HEK293 (cell line): ENCODE measurements at regions not wholly inside any gene's neighbourhood (a gene's known extent, or its start where the extent isn't known, plus 50 kb on each side); places are given as distances from the start of the nearest gene placed in this dataset.

Experiments used
- CTCF ChIA-PET: fragments of 350-600 bp; formaldehyde crosslinking; extraction: SDS; loops from one replicate; lab custom pipeline; 2021; ENCODE audit warnings: antibody characterized with exemption; lab: Yijun Ruan, JAX
- POLR2A ChIA-PET: fragments of 300-600 bp; formaldehyde crosslinking; extraction: SDS; loops from one replicate; lab custom pipeline; 2020; ENCODE audit warnings: antibody characterized with exemption, inconsistent platforms; lab: Yijun Ruan, JAX
- H3K27ac ChIP-seq: fragments of 200-500 bp; sonication (Bioruptor generic); 2 replicates; pipeline ENCODE4 v1.5.1; 2014; ENCODE audit warnings: low read depth, low read length, control low read depth, inconsistent platforms; ENCODE audit errors: extremely low read depth
- H3K36me3 ChIP-seq, 2 experiments: fragments of 200-500 bp in 1 of 2; sonication (Bioruptor generic) in 1 of 2; 1 replicate in 1 of 2; 2 replicates in 1 of 2; pipeline ENCODE4 v1.5.1; 2014 to 2017; ENCODE audit warnings: inconsistent platforms in 2 of 2, low read length in 2 of 2; ENCODE audit not compliant: control insufficient read depth in 2 of 2, insufficient read depth in 1 of 2
- H3K4me1 ChIP-seq: fragments of 200-500 bp; sonication (Bioruptor generic); 2 replicates; pipeline ENCODE4 v1.5.1; 2014; ENCODE audit warnings: mild to moderate bottlenecking, low read length, inconsistent platforms; ENCODE audit not compliant: control insufficient read depth, insufficient read depth
- H3K4me3 ChIP-seq: 2 replicates; pipeline ENCODE4 v1.5.1; 2011; ENCODE audit warnings: low read depth, mild to moderate bottlenecking, control low read depth, low read length, moderate library complexity
- H3K9me3 ChIP-seq: fragments of 200-500 bp; sonication (Bioruptor generic); 2 replicates; pipeline ENCODE4 v1.5.1; 2014; ENCODE audit warnings: low read depth, low read length, inconsistent platforms; ENCODE audit not compliant: control insufficient read depth, insufficient read depth
- KLF1 ChIP-seq: fragments of 450-650 bp; formaldehyde crosslinking; IDR thresholded peaks from 2 replicates; pipeline ENCODE4 v1.5.1; 2016; ENCODE audit warnings: missing biosample characterization, missing genetic modification characterization
- KLF7 ChIP-seq: fragments of 450-650 bp; formaldehyde crosslinking; IDR thresholded peaks from 2 replicates; pipeline ENCODE4 v1.5.1; 2016; ENCODE audit warnings: missing biosample characterization, missing genetic modification characterization, borderline replicate concordance
- OVOL3 ChIP-seq: fragments of 450-650 bp; formaldehyde crosslinking; IDR thresholded peaks from 2 replicates; pipeline ENCODE4 v1.5.1; 2016; ENCODE audit warnings: missing biosample characterization, missing genetic modification characterization
- PRDM1 ChIP-seq: fragments of 450-650 bp; formaldehyde crosslinking; IDR thresholded peaks from 2 replicates; pipeline ENCODE4; 2016; ENCODE audit warnings: missing biosample characterization, missing genetic modification characterization
- RBAK ChIP-seq: fragments of 450-650 bp; formaldehyde crosslinking; IDR thresholded peaks from 2 replicates; pipeline ENCODE4 v1.5.1; 2016; ENCODE audit warnings: missing biosample characterization, missing genetic modification characterization
- SP3 ChIP-seq: fragments of 450-650 bp; formaldehyde crosslinking; IDR thresholded peaks from 2 replicates; pipeline ENCODE4 v1.5.1; 2016; ENCODE audit warnings: missing biosample characterization, missing genetic modification characterization
- SP7 ChIP-seq: fragments of 450-650 bp; formaldehyde crosslinking; IDR thresholded peaks from 2 replicates; pipeline ENCODE4 v1.5.1; 2016; ENCODE audit warnings: missing biosample characterization, missing genetic modification characterization
- ZBTB26 ChIP-seq: fragments of 450-650 bp; formaldehyde crosslinking; optimal IDR thresholded peaks from 2 replicates; pipeline ENCODE3; 2016; ENCODE audit warnings: missing biosample characterization, mild to moderate bottlenecking, missing genetic modification characterization
- ZBTB6 ChIP-seq: fragments of 450-650 bp; formaldehyde crosslinking; IDR thresholded peaks from 2 replicates; pipeline ENCODE4 v1.5.1; 2017; ENCODE audit warnings: missing biosample characterization, missing genetic modification characterization
- ZEB2 ChIP-seq: fragments of 450-650 bp; formaldehyde crosslinking; IDR thresholded peaks from 2 replicates; pipeline ENCODE4 v1.5.1; 2016; ENCODE audit warnings: missing biosample characterization, missing genetic modification characterization
- ZFP69B ChIP-seq: fragments of 450-650 bp; formaldehyde crosslinking; IDR thresholded peaks from 2 replicates; pipeline ENCODE4 v1.5.1; 2016; ENCODE audit warnings: missing biosample characterization, missing genetic modification characterization
- ZNF10 ChIP-seq: fragments of 450-650 bp; formaldehyde crosslinking; IDR thresholded peaks from 2 replicates; pipeline ENCODE4 v1.5.1; 2017; ENCODE audit warnings: missing biosample characterization, missing genetic modification characterization
- ZNF169 ChIP-seq: fragments of 450-650 bp; formaldehyde crosslinking; IDR thresholded peaks from 2 replicates; pipeline ENCODE4 v1.5.1; 2016; ENCODE audit warnings: missing biosample characterization, missing genetic modification characterization
- ZNF184 ChIP-seq: fragments of 450-650 bp; IDR thresholded peaks from 2 replicates; pipeline ENCODE4 v1.5.1; 2018; ENCODE audit warnings: missing biosample characterization, mild to moderate bottlenecking, missing genetic modification characterization
- ZNF202 ChIP-seq: fragments of 450-650 bp; formaldehyde crosslinking; IDR thresholded peaks from 2 replicates; pipeline ENCODE4 v1.5.1; 2016; ENCODE audit warnings: missing biosample characterization, missing genetic modification characterization, borderline replicate concordance
- ZNF221 ChIP-seq: fragments of 450-650 bp; formaldehyde crosslinking; IDR thresholded peaks from 2 replicates; pipeline ENCODE4 v1.5.1; 2017; ENCODE audit warnings: missing biosample characterization, missing genetic modification characterization, borderline replicate concordance
- ZNF223 ChIP-seq: fragments of 450-650 bp; formaldehyde crosslinking; IDR thresholded peaks from 2 replicates; pipeline ENCODE4 v1.5.1; 2016; ENCODE audit warnings: missing biosample characterization, missing genetic modification characterization
- ZNF341 ChIP-seq: fragments of 450-650 bp; formaldehyde crosslinking; IDR thresholded peaks from 2 replicates; pipeline ENCODE4; 2016; ENCODE audit warnings: low read depth, missing biosample characterization, missing genetic modification characterization
- ZNF362 ChIP-seq: fragments of 450-650 bp; formaldehyde crosslinking; IDR thresholded peaks from 2 replicates; pipeline ENCODE4 v1.5.1; 2016; ENCODE audit warnings: missing biosample characterization, missing genetic modification characterization
- ZNF37A ChIP-seq: fragments of 450-650 bp; IDR thresholded peaks from 2 replicates; pipeline ENCODE4 v1.5.1; 2018; ENCODE audit warnings: missing biosample characterization, missing genetic modification characterization
- ZNF629 ChIP-seq: fragments of 450-650 bp; formaldehyde crosslinking; IDR thresholded peaks from 2 replicates; pipeline ENCODE4 v1.5.1; 2017; ENCODE audit warnings: missing biosample characterization, missing genetic modification characterization
- ZNF664 ChIP-seq: fragments of 450-650 bp; formaldehyde crosslinking; IDR thresholded peaks from 2 replicates; pipeline ENCODE4 v1.5.1; 2016; ENCODE audit warnings: missing biosample characterization, missing genetic modification characterization
- ZNF777 ChIP-seq: fragments of 450-650 bp; formaldehyde crosslinking; IDR thresholded peaks from 2 replicates; pipeline ENCODE4 v1.5.1; 2017; ENCODE audit warnings: missing biosample characterization, missing genetic modification characterization, borderline replicate concordance
- ZNF785 ChIP-seq: fragments of 450-650 bp; formaldehyde crosslinking; IDR thresholded peaks from 2 replicates; pipeline ENCODE4 v1.5.1; 2016; ENCODE audit warnings: missing biosample characterization, missing genetic modification characterization
- ZNF843 ChIP-seq: fragments of 450-650 bp; formaldehyde crosslinking; IDR thresholded peaks from 2 replicates; pipeline ENCODE4 v1.5.1; 2016; ENCODE audit warnings: missing biosample characterization, missing genetic modification characterization
- ZXDB ChIP-seq: fragments of 450-650 bp; formaldehyde crosslinking; IDR thresholded peaks from 2 replicates; pipeline ENCODE4 v1.5.1; 2016; ENCODE audit warnings: missing biosample characterization, missing genetic modification characterization
- TF ChIP-seq, protein P1 (sequence below): fragments of 450-650 bp; formaldehyde crosslinking; IDR thresholded peaks from 2 replicates; pipeline ENCODE4 v1.5.1; 2016; ENCODE audit warnings: missing biosample characterization, missing genetic modification characterization

DNA sequence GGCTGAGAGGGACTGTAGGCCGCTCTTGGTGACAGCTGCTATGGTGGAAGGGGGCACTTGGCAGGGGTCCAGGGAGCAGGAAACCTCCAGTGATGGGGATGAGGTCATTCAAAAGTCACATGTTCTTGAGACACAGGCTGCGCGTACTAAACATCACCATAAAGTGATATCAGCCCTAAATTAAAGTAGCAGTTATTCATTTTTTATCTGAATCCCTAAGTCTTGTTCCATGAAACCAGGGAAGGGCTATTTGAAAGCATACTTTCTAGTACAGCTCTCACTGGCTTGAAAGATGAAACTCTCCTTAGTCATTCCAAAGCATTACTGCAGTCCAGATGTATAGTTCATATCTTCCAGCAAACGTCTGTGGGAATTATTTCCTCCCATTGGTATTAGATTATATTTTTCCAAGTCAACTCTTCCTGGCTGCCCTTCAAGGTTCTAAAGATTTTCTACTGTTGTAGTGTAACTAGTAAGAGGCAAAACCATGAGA, 373.1 kb downstream of the CD109 start:
- H3K4me1 ChIP-seq: no peaks in the 10 kb centered on the region
- ChIA-PET POLR2A (no interaction called here), CTCF (no interaction called here)
- TF ChIP-seq ZNF223 (tag by site-specific recombination) (no peak), ZNF37A (tag by site-specific recombination) (no peak), SP7 (tag by site-specific recombination) (no peak), PRDM1 (no peak), OVOL3 (tag by site-specific recombination) (no peak), ZXDB (tag by site-specific recombination) (no peak), ZNF785 (no peak), ZBTB6 (tag by site-specific recombination) (no peak), ZNF10 (tag by site-specific recombination) (no peak), ZNF777 (no peak), ZEB2 (no peak), ZNF664 (tag by site-specific recombination) (no peak), ZFP69B (tag by site-specific recombination) (no peak), ZNF629 (tag by site-specific recombination) (no peak), ZNF221 (no peak)
- TF ChIP-seq, protein P1, sequence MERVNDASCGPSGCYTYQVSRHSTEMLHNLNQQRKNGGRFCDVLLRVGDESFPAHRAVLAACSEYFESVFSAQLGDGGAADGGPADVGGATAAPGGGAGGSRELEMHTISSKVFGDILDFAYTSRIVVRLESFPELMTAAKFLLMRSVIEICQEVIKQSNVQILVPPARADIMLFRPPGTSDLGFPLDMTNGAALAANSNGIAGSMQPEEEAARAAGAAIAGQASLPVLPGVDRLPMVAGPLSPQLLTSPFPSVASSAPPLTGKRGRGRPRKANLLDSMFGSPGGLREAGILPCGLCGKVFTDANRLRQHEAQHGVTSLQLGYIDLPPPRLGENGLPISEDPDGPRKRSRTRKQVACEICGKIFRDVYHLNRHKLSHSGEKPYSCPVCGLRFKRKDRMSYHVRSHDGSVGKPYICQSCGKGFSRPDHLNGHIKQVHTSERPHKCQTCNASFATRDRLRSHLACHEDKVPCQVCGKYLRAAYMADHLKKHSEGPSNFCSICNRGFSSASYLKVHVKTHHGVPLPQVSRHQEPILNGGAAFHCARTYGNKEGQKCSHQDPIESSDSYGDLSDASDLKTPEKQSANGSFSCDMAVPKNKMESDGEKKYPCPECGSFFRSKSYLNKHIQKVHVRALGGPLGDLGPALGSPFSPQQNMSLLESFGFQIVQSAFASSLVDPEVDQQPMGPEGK (tag by site-specific recombination): no peak
- no peaks in the 10 kb centered on the region for H3K9me3 ChIP-seq
- no peaks in the 10 kb centered on the region for H3K36me3 ChIP-seq
- no peak overlapping the region for H3K4me3 ChIP-seq
- H3K27ac ChIP-seq: no peak overlapping the region

DNA sequence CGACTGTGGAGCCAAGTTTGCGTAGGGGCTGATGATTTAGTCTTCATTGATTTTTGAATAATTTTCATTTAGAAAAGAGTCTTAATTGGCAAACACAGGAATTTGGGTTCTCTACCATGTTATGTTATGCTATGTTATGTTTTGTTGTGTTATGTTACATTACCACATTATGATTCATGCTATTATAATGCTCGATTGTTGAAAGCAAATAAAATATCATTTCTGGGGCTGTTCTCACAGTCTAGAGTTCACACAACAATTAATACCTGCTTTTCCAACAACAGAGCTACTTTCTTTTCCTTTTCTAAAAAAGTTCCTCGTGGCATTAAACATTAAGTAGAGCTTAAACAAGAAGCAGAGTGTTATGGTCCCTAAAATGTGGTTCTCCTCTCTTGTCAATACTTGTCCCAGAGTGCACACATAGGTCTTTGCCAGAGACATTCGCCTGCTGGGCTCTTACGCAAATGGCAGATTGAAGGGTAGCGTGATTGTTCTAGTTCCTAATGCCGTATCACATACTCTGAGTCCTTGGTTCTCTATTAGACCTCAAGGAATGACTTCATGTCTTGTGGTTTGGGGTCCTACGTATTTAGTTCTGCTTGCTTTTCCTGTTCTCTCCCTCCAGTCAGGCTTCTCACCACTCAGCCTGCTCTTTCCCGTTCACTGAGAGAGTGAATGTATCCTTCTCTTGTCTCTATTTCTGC, 370.3 kb downstream of the CD109 start:
- no peak for TF ChIP-seq ZNF202 (tag by site-specific recombination)
- TF ChIP-seq ZNF362 (tag by site-specific recombination): no peak
- no peak for TF ChIP-seq SP3 (tag by site-specific recombination)
- TF ChIP-seq ZNF341 (tag by site-specific recombination): no peak
- no peak for TF ChIP-seq KLF1
- TF ChIP-seq ZBTB26 (tag by site-specific recombination): no peak
- TF ChIP-seq ZNF169 (tag by site-specific recombination): no peak
- TF ChIP-seq ZNF843 (tag by site-specific recombination): no peak
- TF ChIP-seq RBAK: no peak
- no peak for TF ChIP-seq KLF7 (tag by site-specific recombination)
- no peak for TF ChIP-seq ZNF184 (tag by site-specific recombination)
- no peaks in the 10 kb centered on the region for H3K4me1 ChIP-seq
- no peaks in the 10 kb centered on the region for H3K36me3 ChIP-seq
- no peaks in the 10 kb centered on the region for H3K9me3 ChIP-seq
- ChIA-PET POLR2A (no interaction called here), CTCF (interaction anchor here (0.6 to 0.7 kb wide), 2 partner anchors 52 to 67 kb away, joined by 3 read pairs; no protein-coding TSS in a partner anchor)
- no peak overlapping the region for H3K27ac ChIP-seq
- no peak overlapping the region for H3K4me3 ChIP-seq
